ENCODE measurements at regions not wholly inside any gene's neighbourhood (a gene's known extent, or its start where the extent isn't known, plus 50 kb on each side); places are given as distances from the start of the nearest gene placed in this dataset.

DNA sequence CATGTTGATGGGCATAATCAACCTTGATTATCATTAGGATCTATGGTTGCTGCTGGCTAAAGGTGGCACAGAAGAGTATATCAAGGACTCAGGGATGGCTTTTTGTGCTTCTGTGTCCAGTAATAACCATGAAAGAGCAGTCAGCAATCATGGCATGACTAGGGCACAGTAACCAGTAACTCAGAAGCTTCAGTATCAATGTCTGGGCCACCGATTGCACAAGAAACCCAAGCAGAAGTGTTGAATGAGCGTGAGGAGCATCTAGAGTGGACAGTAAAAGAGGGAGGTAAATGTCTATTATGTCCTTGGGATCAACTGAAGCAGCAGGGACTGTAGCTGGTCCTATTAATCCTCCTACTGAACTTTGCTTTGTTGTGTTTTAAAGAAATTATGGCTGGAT lies 81.5 kb upstream of the F13A1 start:
- no peak for FAIRE-seq
- Histone ChIP-seq H3K9me3 (no peaks in the 10 kb centered on the region), H3K4me2 (no peak overlapping the region), H3K4me1 (no peaks in the 10 kb centered on the region), H3K27ac (no peak overlapping the region), H3K4me3 (no peak overlapping the region)
- ATAC-seq, result no peak
- no peak for DNase-seq (ENCODE audit: low read depth in 1 of 2, low spot score in 1 of 2)
- WGBS (ENCODE audit: missing lambda C conversion rate), result 4% methylated on average over 2 of the region's 2 CpGs
- TF ChIP-seq RFX5 (IDR thresholded peaks at IDR 0.05) (no peak), HDAC2 (IDR thresholded peaks at IDR 0.05) (no peak), ZC3H11A (IDR thresholded peaks at IDR 0.05) (no peak), EHMT2 (IDR thresholded peaks at IDR 0.05; ENCODE audit: low read depth) (no peak), POLR2AphosphoS2 (conservative IDR thresholded peaks at IDR 0.05; ENCODE audit: low read length) (no peak), HOXA7 (CRISPR knock-in tag; IDR thresholded peaks at IDR 0.05) (no peak), SMC3 (IDR thresholded peaks at IDR 0.05) (no peak)
- TF ChIP-seq, protein P1, sequence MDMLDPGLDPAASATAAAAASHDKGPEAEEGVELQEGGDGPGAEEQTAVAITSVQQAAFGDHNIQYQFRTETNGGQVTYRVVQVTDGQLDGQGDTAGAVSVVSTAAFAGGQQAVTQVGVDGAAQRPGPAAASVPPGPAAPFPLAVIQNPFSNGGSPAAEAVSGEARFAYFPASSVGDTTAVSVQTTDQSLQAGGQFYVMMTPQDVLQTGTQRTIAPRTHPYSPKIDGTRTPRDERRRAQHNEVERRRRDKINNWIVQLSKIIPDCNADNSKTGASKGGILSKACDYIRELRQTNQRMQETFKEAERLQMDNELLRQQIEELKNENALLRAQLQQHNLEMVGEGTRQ (IDR thresholded peaks at IDR 0.05), result no peak
- TF ChIP-seq, protein P2, sequence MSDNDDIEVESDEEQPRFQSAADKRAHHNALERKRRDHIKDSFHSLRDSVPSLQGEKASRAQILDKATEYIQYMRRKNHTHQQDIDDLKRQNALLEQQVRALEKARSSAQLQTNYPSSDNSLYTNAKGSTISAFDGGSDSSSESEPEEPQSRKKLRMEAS (IDR thresholded peaks at IDR 0.05), result no peak
- ChIA-PET POLR2A (no interaction called here), CTCF (no interaction called here)

DNA sequence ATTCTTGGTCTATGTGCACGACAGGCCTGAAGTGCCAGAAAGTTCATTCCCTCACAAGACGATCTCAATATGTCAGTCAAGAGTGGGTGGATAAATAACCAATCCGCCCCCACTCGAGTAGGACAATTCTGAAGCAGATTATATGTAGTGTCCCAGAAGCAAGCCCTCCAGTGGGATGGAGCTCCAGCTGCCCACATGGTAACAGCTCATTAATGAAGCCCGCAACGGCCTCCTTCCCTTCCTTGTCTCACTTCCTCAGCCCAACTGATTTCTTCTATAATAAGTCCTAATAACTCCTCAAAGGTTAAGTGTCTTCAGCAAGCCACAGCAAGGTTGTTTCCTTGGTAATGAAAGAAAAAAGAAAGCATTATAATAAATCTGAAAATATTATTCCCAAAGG lies 82.1 kb upstream of the F13A1 start:
- ATAC-seq, result no peak
- CTCF ChIA-PET, result no interaction called here
- FAIRE-seq, result no peak

More for the DNA sequence above, 82.1 kb upstream of the F13A1 start:
- no peak overlapping the region for H3K27ac ChIP-seq
- DNase-seq (ENCODE audit: low read depth in 1 of 2, low spot score in 1 of 2), result no peak
- no peaks in the 10 kb centered on the region for H3K9me3 ChIP-seq
- no peak overlapping the region for H3K4me3 ChIP-seq
- POLR2A ChIA-PET, result no interaction called here
- WGBS (ENCODE audit: missing lambda C conversion rate), result 2% methylated on average over 6 of the region's 6 CpGs
- H3K4me1 ChIP-seq, result no peaks in the 10 kb centered on the region
- H3K4me2 ChIP-seq, result no peak overlapping the region
- TF ChIP-seq, protein P3, sequence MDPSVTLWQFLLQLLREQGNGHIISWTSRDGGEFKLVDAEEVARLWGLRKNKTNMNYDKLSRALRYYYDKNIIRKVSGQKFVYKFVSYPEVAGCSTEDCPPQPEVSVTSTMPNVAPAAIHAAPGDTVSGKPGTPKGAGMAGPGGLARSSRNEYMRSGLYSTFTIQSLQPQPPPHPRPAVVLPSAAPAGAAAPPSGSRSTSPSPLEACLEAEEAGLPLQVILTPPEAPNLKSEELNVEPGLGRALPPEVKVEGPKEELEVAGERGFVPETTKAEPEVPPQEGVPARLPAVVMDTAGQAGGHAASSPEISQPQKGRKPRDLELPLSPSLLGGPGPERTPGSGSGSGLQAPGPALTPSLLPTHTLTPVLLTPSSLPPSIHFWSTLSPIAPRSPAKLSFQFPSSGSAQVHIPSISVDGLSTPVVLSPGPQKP (IDR thresholded peaks at IDR 0.05; ENCODE audit: low read depth, low read length), result no peak
- TF ChIP-seq, protein P4, sequence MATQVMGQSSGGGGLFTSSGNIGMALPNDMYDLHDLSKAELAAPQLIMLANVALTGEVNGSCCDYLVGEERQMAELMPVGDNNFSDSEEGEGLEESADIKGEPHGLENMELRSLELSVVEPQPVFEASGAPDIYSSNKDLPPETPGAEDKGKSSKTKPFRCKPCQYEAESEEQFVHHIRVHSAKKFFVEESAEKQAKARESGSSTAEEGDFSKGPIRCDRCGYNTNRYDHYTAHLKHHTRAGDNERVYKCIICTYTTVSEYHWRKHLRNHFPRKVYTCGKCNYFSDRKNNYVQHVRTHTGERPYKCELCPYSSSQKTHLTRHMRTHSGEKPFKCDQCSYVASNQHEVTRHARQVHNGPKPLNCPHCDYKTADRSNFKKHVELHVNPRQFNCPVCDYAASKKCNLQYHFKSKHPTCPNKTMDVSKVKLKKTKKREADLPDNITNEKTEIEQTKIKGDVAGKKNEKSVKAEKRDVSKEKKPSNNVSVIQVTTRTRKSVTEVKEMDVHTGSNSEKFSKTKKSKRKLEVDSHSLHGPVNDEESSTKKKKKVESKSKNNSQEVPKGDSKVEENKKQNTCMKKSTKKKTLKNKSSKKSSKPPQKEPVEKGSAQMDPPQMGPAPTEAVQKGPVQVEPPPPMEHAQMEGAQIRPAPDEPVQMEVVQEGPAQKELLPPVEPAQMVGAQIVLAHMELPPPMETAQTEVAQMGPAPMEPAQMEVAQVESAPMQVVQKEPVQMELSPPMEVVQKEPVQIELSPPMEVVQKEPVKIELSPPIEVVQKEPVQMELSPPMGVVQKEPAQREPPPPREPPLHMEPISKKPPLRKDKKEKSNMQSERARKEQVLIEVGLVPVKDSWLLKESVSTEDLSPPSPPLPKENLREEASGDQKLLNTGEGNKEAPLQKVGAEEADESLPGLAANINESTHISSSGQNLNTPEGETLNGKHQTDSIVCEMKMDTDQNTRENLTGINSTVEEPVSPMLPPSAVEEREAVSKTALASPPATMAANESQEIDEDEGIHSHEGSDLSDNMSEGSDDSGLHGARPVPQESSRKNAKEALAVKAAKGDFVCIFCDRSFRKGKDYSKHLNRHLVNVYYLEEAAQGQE (IDR thresholded peaks at IDR 0.05), result no peak
- TF ChIP-seq MYC (IDR thresholded peaks at IDR 0.05; ENCODE audit: borderline replicate concordance, low read length) (no peak), CHD4 (IDR thresholded peaks at IDR 0.05; ENCODE audit: borderline replicate concordance) (no peak), PHF8 (IDR thresholded peaks at IDR 0.05; ENCODE audit: borderline replicate concordance, low read depth) (no peak), SREBF2 (IDR thresholded peaks at IDR 0.05) (no peak), FOSB (CRISPR knock-in tag; IDR thresholded peaks at IDR 0.05) (no peak), KDM1A (IDR thresholded peaks at IDR 0.05; ENCODE audit: low read depth) (no peak), HDAC2 (IDR thresholded peaks at IDR 0.05) (no peak), CBX8 (IDR thresholded peaks at IDR 0.05) (no peak), HOXB5 (CRISPR knock-in tag; IDR thresholded peaks at IDR 0.05) (no peak), NR3C1 (IDR thresholded peaks at IDR 0.05) (no peak), ESRRA (IDR thresholded peaks at IDR 0.05; ENCODE audit: borderline replicate concordance, low read length) (no peak)
- TF ChIP-seq, protein P5, sequence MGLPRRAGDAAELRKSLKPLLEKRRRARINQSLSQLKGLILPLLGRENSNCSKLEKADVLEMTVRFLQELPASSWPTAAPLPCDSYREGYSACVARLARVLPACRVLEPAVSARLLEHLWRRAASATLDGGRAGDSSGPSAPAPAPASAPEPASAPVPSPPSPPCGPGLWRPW (IDR thresholded peaks at IDR 0.05), result no peak
- TF ChIP-seq, protein P6, sequence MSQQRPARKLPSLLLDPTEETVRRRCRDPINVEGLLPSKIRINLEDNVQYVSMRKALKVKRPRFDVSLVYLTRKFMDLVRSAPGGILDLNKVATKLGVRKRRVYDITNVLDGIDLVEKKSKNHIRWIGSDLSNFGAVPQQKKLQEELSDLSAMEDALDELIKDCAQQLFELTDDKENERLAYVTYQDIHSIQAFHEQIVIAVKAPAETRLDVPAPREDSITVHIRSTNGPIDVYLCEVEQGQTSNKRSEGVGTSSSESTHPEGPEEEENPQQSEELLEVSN (IDR thresholded peaks at IDR 0.05; ENCODE audit: borderline replicate concordance, low read depth), result no peak

Data from A549 (cell line).